ENCODE measurements at regions not wholly inside any gene's neighbourhood (a gene's known extent, or its start where the extent isn't known, plus 50 kb on each side); places are given as distances from the start of the nearest gene placed in this dataset.
"Not testable (repeated sequence)": the region's sequence is repeated elsewhere in the genome, so short reads cannot be mapped to it uniquely, and the experiment has no call there.

- DNase-seq (ENCODE audit: low spot score), result no peak
- TF ChIP-seq CTCF (IDR thresholded peaks at IDR 0.05; ENCODE audit: extremely low read depth, missing control alignments), result no peak
These were observed 96.4 kb upstream of the SMAD3 start for GRCh38 chr15:66968806-66969596.

GRCh38 chr15:66974131-66974530, 91.3 kb upstream of the SMAD3 start:
- DNase-seq (ENCODE audit: low spot score), result not testable (repeated sequence)

- DNase-seq (ENCODE audit: low spot score), result not testable (repeated sequence)
These were observed 89.2 kb upstream of the SMAD3 start for GRCh38 chr15:66976106-66976640.

- not testable (repeated sequence) for DNase-seq (ENCODE audit: low spot score)
These were observed 85.1 kb upstream of the SMAD3 start for GRCh38 chr15:66980326-66980725.

GRCh38 chr15:66981771-66982170, 83.6 kb upstream of the SMAD3 start:
- no peak for DNase-seq (ENCODE audit: low spot score)
- TF ChIP-seq CTCF (IDR thresholded peaks at IDR 0.05; ENCODE audit: extremely low read depth, missing control alignments), result no peak

- no peak for TF ChIP-seq CTCF (IDR thresholded peaks at IDR 0.05; ENCODE audit: extremely low read depth, missing control alignments)
- DNase-seq (ENCODE audit: low spot score), result no peak
These were observed 83.2 kb upstream of the SMAD3 start for GRCh38 chr15:66982250-66982649.

- no peak for TF ChIP-seq CTCF (IDR thresholded peaks at IDR 0.05; ENCODE audit: extremely low read depth, missing control alignments)
- DNase-seq (ENCODE audit: low spot score), result no peak
These were observed 82.6 kb upstream of the SMAD3 start for GRCh38 chr15:66982816-66983215.

- DNase-seq (ENCODE audit: low spot score), result no peak
- TF ChIP-seq CTCF (IDR thresholded peaks at IDR 0.05; ENCODE audit: extremely low read depth, missing control alignments), result no peak
These were observed 79.7 kb upstream of the SMAD3 start for GRCh38 chr15:66985653-66986052.

GRCh38 chr15:66986951-66987350, 78.5 kb upstream of the SMAD3 start:
- DNase-seq (ENCODE audit: low spot score), result no peak
- TF ChIP-seq CTCF (IDR thresholded peaks at IDR 0.05; ENCODE audit: extremely low read depth, missing control alignments), result no peak

Data from GM20000 (cell line).